ENCODE measurements at regions not wholly inside any gene's neighbourhood (a gene's known extent, or its start where the extent isn't known, plus 50 kb on each side); places are given as distances from the start of the nearest gene placed in this dataset.

DNA sequence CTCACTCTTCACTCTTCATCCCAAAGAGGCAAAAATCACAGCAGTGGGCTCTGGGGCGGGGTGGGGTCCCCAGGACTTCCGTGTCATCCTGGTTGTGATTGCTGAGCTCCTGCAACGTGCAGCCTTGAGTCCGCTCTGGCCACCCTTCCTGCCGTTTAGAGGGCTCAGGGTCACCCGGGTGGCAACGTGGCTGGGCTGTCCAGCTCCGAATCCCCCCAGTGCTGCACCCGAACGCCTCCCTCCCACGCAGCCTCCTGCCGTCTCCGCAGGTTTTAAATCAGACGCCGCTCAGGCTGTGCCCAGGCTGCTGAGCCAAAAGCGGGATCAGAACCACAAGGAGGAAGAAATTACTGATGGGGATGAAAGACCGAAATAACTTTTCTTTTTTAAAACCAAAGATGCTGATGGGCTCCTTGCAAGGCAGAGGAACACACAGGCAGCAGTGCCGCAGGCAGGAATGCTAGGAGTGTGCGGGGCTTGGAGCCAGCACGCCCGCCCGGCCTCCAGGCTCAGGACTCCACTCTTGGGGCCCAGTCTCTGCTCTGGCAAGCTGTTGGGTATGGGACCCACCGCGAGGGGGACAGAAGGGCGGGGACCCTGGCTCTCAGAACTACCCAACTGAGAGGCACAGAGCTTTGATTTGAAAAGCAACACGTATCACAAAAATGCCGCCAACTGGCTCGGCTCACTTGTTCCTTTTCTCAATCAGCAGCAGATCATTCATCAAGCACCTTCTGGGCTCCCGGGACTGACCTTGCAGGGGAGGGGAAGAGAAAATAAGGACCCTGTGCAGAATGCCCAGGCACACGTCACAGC, 313.0 kb downstream of the CTTN start:
- no peak overlapping the region for H3K27ac ChIP-seq
- no peak for DNase-seq
- no peaks in the 10 kb centered on the region for H3K9me2 ChIP-seq (ENCODE audit: insufficient read depth)
- peaks cover 15% of the 10 kb centered on the region for H4K20me1 ChIP-seq (ENCODE audit: insufficient read depth)
- H2AFZ ChIP-seq = no peak overlapping the region
- H3K9me3 ChIP-seq (ENCODE audit: insufficient read depth, low read depth) = no peaks in the 10 kb centered on the region
- no TSS peak for BruUV-seq (replicated peaks)
- no peaks in the 10 kb centered on the region for H3K36me3 ChIP-seq (ENCODE audit: low read depth)
- ChIA-PET POLR2A (ENCODE audit: unreplicated experiment) (no interaction called here), CTCF (no interaction called here)
- H3K27me3 ChIP-seq (ENCODE audit: insufficient read depth, low read depth) = no peaks in the 10 kb centered on the region
- H3F3A ChIP-seq (ENCODE audit: insufficient read depth, low read depth) = no peaks in the 10 kb centered on the region
- no peak overlapping the region for H3K4me3 ChIP-seq
- intact Hi-C loops (cut with micrococcal nuclease; ENCODE audit: unreplicated experiment) = no loop called here
- H3K4me1 ChIP-seq (replicated peaks; ENCODE audit: insufficient read depth) = no peaks in the 10 kb centered on the region
- no peaks in the 10 kb centered on the region for H3K79me2 ChIP-seq (ENCODE audit: low read depth)
- H3K4me2 ChIP-seq = no peak overlapping the region
- no peak for TF ChIP-seq EZH2 (IDR thresholded peaks at IDR 0.05; ENCODE audit: low read depth)
- TF ChIP-seq, protein P1, sequence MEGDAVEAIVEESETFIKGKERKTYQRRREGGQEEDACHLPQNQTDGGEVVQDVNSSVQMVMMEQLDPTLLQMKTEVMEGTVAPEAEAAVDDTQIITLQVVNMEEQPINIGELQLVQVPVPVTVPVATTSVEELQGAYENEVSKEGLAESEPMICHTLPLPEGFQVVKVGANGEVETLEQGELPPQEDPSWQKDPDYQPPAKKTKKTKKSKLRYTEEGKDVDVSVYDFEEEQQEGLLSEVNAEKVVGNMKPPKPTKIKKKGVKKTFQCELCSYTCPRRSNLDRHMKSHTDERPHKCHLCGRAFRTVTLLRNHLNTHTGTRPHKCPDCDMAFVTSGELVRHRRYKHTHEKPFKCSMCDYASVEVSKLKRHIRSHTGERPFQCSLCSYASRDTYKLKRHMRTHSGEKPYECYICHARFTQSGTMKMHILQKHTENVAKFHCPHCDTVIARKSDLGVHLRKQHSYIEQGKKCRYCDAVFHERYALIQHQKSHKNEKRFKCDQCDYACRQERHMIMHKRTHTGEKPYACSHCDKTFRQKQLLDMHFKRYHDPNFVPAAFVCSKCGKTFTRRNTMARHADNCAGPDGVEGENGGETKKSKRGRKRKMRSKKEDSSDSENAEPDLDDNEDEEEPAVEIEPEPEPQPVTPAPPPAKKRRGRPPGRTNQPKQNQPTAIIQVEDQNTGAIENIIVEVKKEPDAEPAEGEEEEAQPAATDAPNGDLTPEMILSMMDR (conservative IDR thresholded peaks at IDR 0.05) = no peak

DNA sequence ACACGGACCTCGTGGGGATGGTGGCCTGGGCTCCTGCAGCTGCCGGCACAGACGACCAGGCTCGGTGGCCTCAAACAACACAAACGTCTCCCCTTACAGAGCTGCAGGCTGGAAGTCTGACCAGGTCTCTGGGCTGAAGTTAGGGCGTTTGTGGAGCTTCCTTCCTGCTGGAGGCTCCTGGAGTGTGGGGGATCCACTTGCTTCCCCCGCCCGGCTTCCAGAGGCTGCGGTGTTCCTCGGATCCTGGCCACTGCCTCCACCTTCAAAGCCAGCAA, 313.5 kb downstream of the CTTN start:
- H3K27me3 ChIP-seq (ENCODE audit: insufficient read depth, low read depth) = no peaks in the 10 kb centered on the region
- no peak overlapping the region for H3K4me3 ChIP-seq
- peaks cover 15% of the 10 kb centered on the region for H4K20me1 ChIP-seq (ENCODE audit: insufficient read depth)
- intact Hi-C loops (cut with micrococcal nuclease; ENCODE audit: unreplicated experiment) = no loop called here
- H3K9me2 ChIP-seq (ENCODE audit: insufficient read depth) = no peaks in the 10 kb centered on the region
- no peak for TF ChIP-seq EZH2 (IDR thresholded peaks at IDR 0.05; ENCODE audit: low read depth)
- TF ChIP-seq, protein P1 (conservative IDR thresholded peaks at IDR 0.05) = no peak
- no peak for DNase-seq
- H3K79me2 ChIP-seq (ENCODE audit: low read depth) = no peaks in the 10 kb centered on the region
- no peak overlapping the region for H2AFZ ChIP-seq
- POLR2A ChIA-PET (ENCODE audit: unreplicated experiment) = no interaction called here
- no peaks in the 10 kb centered on the region for H3F3A ChIP-seq (ENCODE audit: insufficient read depth, low read depth)
- CTCF ChIA-PET = no interaction called here
- BruUV-seq (replicated peaks) = no TSS peak
- no peaks in the 10 kb centered on the region for H3K9me3 ChIP-seq (ENCODE audit: insufficient read depth, low read depth)
- H3K27ac ChIP-seq = no peak overlapping the region
- H3K4me2 ChIP-seq = no peak overlapping the region
- no peaks in the 10 kb centered on the region for H3K36me3 ChIP-seq (ENCODE audit: low read depth)
- no peaks in the 10 kb centered on the region for H3K4me1 ChIP-seq (replicated peaks; ENCODE audit: insufficient read depth)

DNA sequence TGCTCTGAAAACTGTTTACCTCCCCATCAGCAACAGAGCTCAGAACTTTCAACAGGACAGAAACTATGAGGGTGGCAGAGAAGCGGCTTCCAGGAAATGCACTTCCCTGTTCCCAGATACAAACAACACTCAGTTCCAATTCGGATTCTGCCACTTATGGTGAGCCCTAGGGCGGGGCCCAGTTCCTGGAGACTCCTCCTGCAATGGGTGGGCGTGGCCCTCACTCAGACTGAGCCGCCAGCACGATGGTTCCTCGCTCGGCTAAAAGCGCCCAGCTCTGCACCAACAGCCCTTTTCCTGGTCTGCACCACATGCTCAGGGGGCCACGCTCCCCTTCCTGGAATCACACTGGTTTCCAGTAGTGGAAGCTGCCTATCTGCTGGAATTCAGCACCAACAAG, 314.1 kb downstream of the CTTN start:
- no peaks in the 10 kb centered on the region for H3F3A ChIP-seq (ENCODE audit: insufficient read depth, low read depth)
- DNase-seq = no peak
- H2AFZ ChIP-seq = no peak overlapping the region
- no peak overlapping the region for H3K27ac ChIP-seq
- H3K4me3 ChIP-seq = no peak overlapping the region
- no TSS peak for BruUV-seq (replicated peaks)
- ChIA-PET CTCF (no interaction called here), POLR2A (ENCODE audit: unreplicated experiment) (no interaction called here)
- H3K9me3 ChIP-seq (ENCODE audit: insufficient read depth, low read depth) = no peaks in the 10 kb centered on the region
- no peaks in the 10 kb centered on the region for H3K36me3 ChIP-seq (ENCODE audit: low read depth)
- H3K9me2 ChIP-seq (ENCODE audit: insufficient read depth) = no peaks in the 10 kb centered on the region
- H4K20me1 ChIP-seq (ENCODE audit: insufficient read depth) = peaks cover 15% of the 10 kb centered on the region
- H3K4me1 ChIP-seq (replicated peaks; ENCODE audit: insufficient read depth) = no peaks in the 10 kb centered on the region
- intact Hi-C loops (cut with micrococcal nuclease; ENCODE audit: unreplicated experiment) = no loop called here
- H3K4me2 ChIP-seq = no peak overlapping the region
- no peaks in the 10 kb centered on the region for H3K79me2 ChIP-seq (ENCODE audit: low read depth)
- no peaks in the 10 kb centered on the region for H3K27me3 ChIP-seq (ENCODE audit: insufficient read depth, low read depth)
- TF ChIP-seq, protein P1 (conservative IDR thresholded peaks at IDR 0.05) = no peak
- TF ChIP-seq EZH2 (IDR thresholded peaks at IDR 0.05; ENCODE audit: low read depth) = no peak
